ENCODE measurements at regions not wholly inside any gene's neighbourhood (a gene's known extent, or its start where the extent isn't known, plus 50 kb on each side); places are given as distances from the start of the nearest gene placed in this dataset.

GRCh38 chr9:106717686-106718085 is 145.3 kb upstream of the ZNF462 start:
- TF ChIP-seq POLR2A (IDR thresholded peaks at IDR 0.05), result no peak
- TF ChIP-seq, protein P1, sequence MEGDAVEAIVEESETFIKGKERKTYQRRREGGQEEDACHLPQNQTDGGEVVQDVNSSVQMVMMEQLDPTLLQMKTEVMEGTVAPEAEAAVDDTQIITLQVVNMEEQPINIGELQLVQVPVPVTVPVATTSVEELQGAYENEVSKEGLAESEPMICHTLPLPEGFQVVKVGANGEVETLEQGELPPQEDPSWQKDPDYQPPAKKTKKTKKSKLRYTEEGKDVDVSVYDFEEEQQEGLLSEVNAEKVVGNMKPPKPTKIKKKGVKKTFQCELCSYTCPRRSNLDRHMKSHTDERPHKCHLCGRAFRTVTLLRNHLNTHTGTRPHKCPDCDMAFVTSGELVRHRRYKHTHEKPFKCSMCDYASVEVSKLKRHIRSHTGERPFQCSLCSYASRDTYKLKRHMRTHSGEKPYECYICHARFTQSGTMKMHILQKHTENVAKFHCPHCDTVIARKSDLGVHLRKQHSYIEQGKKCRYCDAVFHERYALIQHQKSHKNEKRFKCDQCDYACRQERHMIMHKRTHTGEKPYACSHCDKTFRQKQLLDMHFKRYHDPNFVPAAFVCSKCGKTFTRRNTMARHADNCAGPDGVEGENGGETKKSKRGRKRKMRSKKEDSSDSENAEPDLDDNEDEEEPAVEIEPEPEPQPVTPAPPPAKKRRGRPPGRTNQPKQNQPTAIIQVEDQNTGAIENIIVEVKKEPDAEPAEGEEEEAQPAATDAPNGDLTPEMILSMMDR (IDR thresholded peaks at IDR 0.05), result peak in 1 of 12 donors; percentile 12

Data from heart left ventricle (tissue), 13 donors.